ENCODE measurements at regions not wholly inside any gene's neighbourhood (a gene's known extent, or its start where the extent isn't known, plus 50 kb on each side); places are given as distances from the start of the nearest gene placed in this dataset.

DNA sequence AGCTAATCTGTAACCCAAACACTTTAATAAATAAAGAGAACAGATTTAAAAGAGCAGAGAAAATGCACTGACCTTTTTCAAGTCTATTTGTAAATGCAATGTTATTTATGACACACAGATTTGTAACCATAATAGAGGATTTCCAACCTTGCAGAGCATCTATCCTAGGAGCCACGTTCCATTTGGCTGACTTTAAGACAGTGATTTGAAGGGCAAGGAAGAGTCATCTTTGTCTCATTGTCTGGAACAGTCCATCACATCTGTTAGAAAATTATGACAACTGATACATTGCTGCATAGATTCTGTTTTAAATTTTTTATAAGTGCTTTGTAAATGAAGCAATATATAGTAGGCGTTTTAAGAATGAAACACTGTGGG is 90.8 kb upstream of the L3MBTL4 start:
- H2BK20ac ChIP-seq (ENCODE audit: low read length) = no peak overlapping the region
- H3K14ac ChIP-seq (ENCODE audit: insufficient read length) = no peak overlapping the region
- no peak overlapping the region for H2BK5ac ChIP-seq (ENCODE audit: low read depth, low read length)
- no peak overlapping the region for H3K4ac ChIP-seq (replicated peaks; ENCODE audit: insufficient read length, low read depth, low read length)
- H3K56ac ChIP-seq (replicated peaks; ENCODE audit: insufficient read length, low read depth, low read length) = no peak overlapping the region
- no peaks in the 10 kb centered on the region for H3K79me2 ChIP-seq (ENCODE audit: control insufficient read depth in 1 of 2, insufficient read depth in 2 of 2, low read length in 2 of 2)
- no peak overlapping the region for H2AK5ac ChIP-seq (ENCODE audit: low read depth, low read length)
- no peaks in the 10 kb centered on the region for H3K79me1 ChIP-seq (ENCODE audit: low read depth, low read length)
- H3K18ac ChIP-seq (ENCODE audit: extremely low read depth, low read length) = no peak overlapping the region
- no peak overlapping the region for H2BK12ac ChIP-seq (ENCODE audit: low read depth, low read length)
- no peak overlapping the region for H2BK15ac ChIP-seq (ENCODE audit: low read length)
- no peak overlapping the region for H3K27ac ChIP-seq (ENCODE audit: low read depth, low read length)
- H3K27me3 ChIP-seq (replicated peaks in 1 of 4; ENCODE audit: control insufficient read depth in 3 of 4, extremely low read depth in 1 of 4, insufficient read depth in 3 of 4, low read length in 3 of 4) = no peaks in the 10 kb centered on the region
- H3K4me3 ChIP-seq (ENCODE audit: extremely low read depth in 1 of 4, insufficient read depth in 2 of 4, low read depth in 3 of 4, low read length in 4 of 4) = no peak overlapping the region
- no peak overlapping the region for H4K8ac ChIP-seq (ENCODE audit: extremely low read depth, insufficient read depth, low read length)
- no peaks in the 10 kb centered on the region for H3K36me3 ChIP-seq (ENCODE audit: control insufficient read depth in 2 of 4, insufficient read depth in 4 of 4, low read length in 3 of 4)
- peaks cover 0 to 4% (median 3%) of the 10 kb centered on the region in 4 experiments; a peak in 3 of 7 replicates for H3K4me1 ChIP-seq (replicated peaks in 1 of 4; ENCODE audit: control insufficient read depth in 3 of 4, insufficient read depth in 4 of 4, low read length in 3 of 4)
- no peak overlapping the region for H4K5ac ChIP-seq (ENCODE audit: insufficient read length, low read depth, low read length)
- H2AFZ ChIP-seq (ENCODE audit: low read length) = no peak overlapping the region
- DNase-seq (ENCODE audit: low read depth in 1 of 2, low spot score in 2 of 2) (no peak), FAIRE-seq (no peak)
- H4K91ac ChIP-seq (replicated peaks; ENCODE audit: insufficient read length, low read length) = no peak overlapping the region
- H4K20me1 ChIP-seq (replicated peaks in 1 of 2; ENCODE audit: control insufficient read depth in 1 of 2, insufficient read depth in 2 of 2, low read length in 2 of 2) = no peaks in the 10 kb centered on the region
- CTCF ChIA-PET (ENCODE audit: partially characterized antibody) = no interaction called here
- H3K4me2 ChIP-seq (ENCODE audit: insufficient read depth in 1 of 2, low read depth in 2 of 2, low read length in 2 of 2) = no peak overlapping the region
- H3K23me2 ChIP-seq (ENCODE audit: low read depth, low read length) = peaks cover 2% of the 10 kb centered on the region; the same call in 1 of the 2 replicates
- H3K23ac ChIP-seq (ENCODE audit: insufficient read length) = no peak overlapping the region
- POLR2A ChIA-PET (ENCODE audit: partially characterized antibody) = no interaction called here
- 91 to 100% methylated on average over 1 to 2 of the region's 2 CpGs for WGBS, 2 experiments (ENCODE audit: extremely low coverage in 1 of 2, insufficient coverage in 1 of 2, insufficient read length in 1 of 2, insufficient replicate concordance in 2 of 2, low coverage in 1 of 2, low lambda C conversion rate in 2 of 2, missing lambda C conversion rate in 1 of 2)
- H2BK120ac ChIP-seq (replicated peaks; ENCODE audit: low read depth, low read length) = no peak overlapping the region
- no peaks in the 10 kb centered on the region for H3K9me3 ChIP-seq (ENCODE audit: insufficient read depth in 2 of 2, low read depth in 1 of 2, low read length in 1 of 2)
- H3K9ac ChIP-seq (replicated peaks in 1 of 4; ENCODE audit: extremely low read depth in 1 of 4, low read depth in 3 of 4, low read length in 3 of 4) = no peak overlapping the region
- TF ChIP-seq CREB1 (IDR thresholded peaks at IDR 0.05) = no peak
- TF ChIP-seq SAP30 (IDR thresholded peaks at IDR 0.05; ENCODE audit: insufficient read depth, insufficient replicate concordance, low read length) = no peak
- no peak for TF ChIP-seq RBBP5 (IDR thresholded peaks at IDR 0.05; ENCODE audit: borderline replicate concordance, low read depth, low read length)
- TF ChIP-seq ZNF274 (IDR thresholded peaks at IDR 0.05; ENCODE audit: borderline replicate concordance, extremely low read depth, low read length) = no peak
- no peak for TF ChIP-seq TAF1 (IDR thresholded peaks at IDR 0.05; ENCODE audit: low read depth, low read length)
- TF ChIP-seq GTF2F1 (IDR thresholded peaks at IDR 0.05; ENCODE audit: borderline replicate concordance, low read depth, low read length) = no peak
- TF ChIP-seq, protein P1, sequence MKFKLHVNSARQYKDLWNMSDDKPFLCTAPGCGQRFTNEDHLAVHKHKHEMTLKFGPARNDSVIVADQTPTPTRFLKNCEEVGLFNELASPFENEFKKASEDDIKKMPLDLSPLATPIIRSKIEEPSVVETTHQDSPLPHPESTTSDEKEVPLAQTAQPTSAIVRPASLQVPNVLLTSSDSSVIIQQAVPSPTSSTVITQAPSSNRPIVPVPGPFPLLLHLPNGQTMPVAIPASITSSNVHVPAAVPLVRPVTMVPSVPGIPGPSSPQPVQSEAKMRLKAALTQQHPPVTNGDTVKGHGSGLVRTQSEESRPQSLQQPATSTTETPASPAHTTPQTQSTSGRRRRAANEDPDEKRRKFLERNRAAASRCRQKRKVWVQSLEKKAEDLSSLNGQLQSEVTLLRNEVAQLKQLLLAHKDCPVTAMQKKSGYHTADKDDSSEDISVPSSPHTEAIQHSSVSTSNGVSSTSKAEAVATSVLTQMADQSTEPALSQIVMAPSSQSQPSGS (IDR thresholded peaks at IDR 0.05; ENCODE audit: low read length) = no peak
- TF ChIP-seq SIRT6 (IDR thresholded peaks at IDR 0.05; ENCODE audit: low read length) = no peak
- TF ChIP-seq SP4 (IDR thresholded peaks at IDR 0.05; ENCODE audit: low read length) = no peak
- TF ChIP-seq TBP (IDR thresholded peaks at IDR 0.05; ENCODE audit: low read depth, low read length) = no peak
- TF ChIP-seq, protein P2, sequence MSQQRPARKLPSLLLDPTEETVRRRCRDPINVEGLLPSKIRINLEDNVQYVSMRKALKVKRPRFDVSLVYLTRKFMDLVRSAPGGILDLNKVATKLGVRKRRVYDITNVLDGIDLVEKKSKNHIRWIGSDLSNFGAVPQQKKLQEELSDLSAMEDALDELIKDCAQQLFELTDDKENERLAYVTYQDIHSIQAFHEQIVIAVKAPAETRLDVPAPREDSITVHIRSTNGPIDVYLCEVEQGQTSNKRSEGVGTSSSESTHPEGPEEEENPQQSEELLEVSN (IDR thresholded peaks at IDR 0.05) = no peak
- no peak for TF ChIP-seq BACH1 (IDR thresholded peaks at IDR 0.05; ENCODE audit: low read length)
- TF ChIP-seq, protein P3, sequence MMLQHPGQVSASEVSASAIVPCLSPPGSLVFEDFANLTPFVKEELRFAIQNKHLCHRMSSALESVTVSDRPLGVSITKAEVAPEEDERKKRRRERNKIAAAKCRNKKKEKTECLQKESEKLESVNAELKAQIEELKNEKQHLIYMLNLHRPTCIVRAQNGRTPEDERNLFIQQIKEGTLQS (IDR thresholded peaks at IDR 0.05; ENCODE audit: insufficient read depth, low read depth, low read length) = no peak
